Ovary (tissue), 3 donors: ENCODE measurements at regions not wholly inside any gene's neighbourhood (a gene's known extent, or its start where the extent isn't known, plus 50 kb on each side); places are given as distances from the start of the nearest gene placed in this dataset.

ENCODE experiments used
- POLR2A ChIP-seq: fragments of 450-650 bp; IDR thresholded peaks from one replicate; pipeline ENCODE4 v1.6.1; 2017; ENCODE audit warnings: antibody characterized with exemption, mild to moderate bottlenecking, moderate library complexity
- TF ChIP-seq, protein P1 (sequence below), 3 donors: fragments of 450-650 bp in 2 of 3; fragments of 200-600 bp in 1 of 3; IDR thresholded peaks; one replicate each; pipeline versions ENCODE4 v1.5.1 to v1.8.0; 2016 to 2022; ENCODE audit warnings: antibody characterized with exemption in 3 of 3, mild to moderate bottlenecking in 1 of 3
- donor health status: DM: no; HTN: no; CAD: no.

DNA sequence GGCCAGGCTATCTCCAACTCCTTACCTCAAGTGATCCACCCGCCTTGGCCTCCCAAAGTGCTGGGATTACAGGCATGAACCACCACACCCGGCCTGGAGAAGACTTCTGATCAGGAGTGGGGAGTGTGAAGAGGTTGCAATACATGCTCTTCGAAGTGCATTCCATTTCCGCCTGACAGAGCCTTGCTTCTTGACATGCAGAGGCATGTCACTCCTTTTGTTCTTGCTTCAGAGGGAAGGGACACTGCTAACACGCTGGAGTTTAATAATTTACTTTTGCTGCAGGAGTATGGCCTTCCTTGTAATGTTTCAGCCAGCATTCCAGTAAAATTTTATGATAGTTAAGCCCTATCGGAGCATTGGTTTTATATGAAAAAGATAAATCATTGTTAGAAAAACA is 74.9 kb downstream of the SLC25A47 start:
- TF ChIP-seq, protein P1, sequence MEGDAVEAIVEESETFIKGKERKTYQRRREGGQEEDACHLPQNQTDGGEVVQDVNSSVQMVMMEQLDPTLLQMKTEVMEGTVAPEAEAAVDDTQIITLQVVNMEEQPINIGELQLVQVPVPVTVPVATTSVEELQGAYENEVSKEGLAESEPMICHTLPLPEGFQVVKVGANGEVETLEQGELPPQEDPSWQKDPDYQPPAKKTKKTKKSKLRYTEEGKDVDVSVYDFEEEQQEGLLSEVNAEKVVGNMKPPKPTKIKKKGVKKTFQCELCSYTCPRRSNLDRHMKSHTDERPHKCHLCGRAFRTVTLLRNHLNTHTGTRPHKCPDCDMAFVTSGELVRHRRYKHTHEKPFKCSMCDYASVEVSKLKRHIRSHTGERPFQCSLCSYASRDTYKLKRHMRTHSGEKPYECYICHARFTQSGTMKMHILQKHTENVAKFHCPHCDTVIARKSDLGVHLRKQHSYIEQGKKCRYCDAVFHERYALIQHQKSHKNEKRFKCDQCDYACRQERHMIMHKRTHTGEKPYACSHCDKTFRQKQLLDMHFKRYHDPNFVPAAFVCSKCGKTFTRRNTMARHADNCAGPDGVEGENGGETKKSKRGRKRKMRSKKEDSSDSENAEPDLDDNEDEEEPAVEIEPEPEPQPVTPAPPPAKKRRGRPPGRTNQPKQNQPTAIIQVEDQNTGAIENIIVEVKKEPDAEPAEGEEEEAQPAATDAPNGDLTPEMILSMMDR (IDR thresholded peaks at IDR 0.05), result no peak
- no peak for TF ChIP-seq POLR2A
